ENCODE measurements at regions not wholly inside any gene's neighbourhood (a gene's known extent, or its start where the extent isn't known, plus 50 kb on each side); places are given as distances from the start of the nearest gene placed in this dataset.
A peak's percentile ranks its signal among the peaks of the same experiment; 100 is the strongest.

DNA sequence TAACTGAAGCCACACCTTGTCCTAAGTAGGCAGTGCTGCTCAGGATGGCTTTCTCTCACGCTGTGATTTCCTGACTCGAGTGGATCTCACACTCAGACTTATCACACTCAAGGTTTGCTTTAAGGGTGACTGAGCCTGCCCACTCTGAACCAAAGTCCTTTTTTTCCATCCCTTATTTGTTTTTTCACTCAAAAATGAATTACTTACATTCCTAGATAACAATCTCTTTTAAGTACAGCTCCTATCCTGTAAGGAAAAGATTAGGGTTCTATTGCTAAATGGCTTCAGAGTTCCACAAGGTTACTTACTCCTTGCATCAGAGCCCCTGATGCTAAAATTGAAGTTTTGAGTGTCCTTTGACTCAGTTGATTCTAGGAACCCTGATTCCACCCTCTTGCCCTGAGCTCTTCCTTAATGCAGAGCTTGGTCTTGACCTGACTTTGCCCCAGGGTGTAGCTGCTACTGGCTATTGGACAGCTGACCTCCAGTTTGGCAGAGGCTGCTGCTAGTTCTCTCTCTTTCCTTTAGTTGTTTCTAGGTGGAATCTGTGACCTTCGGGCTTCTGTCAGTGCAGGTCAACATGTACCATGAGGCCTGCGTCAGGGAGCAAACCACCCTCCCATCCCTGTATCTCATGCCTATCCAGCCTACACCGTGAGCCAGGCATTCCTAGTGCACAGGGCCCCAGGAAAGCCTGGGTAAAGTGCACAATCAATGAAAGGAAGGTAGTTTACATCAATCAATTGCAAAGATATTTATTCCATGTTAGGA is 80.1 kb upstream of the CD55 start:
- in situ Hi-C loops (cut with MboI; ENCODE audit: low sequenced_read_pairs): no loop called here
- peak overlapping the region; percentile 31 for H2BK5ac ChIP-seq (ENCODE audit: low read depth, low read length, poor library complexity, severe bottlenecking)
- 0 out of 2 replicates have a peak overlapping the region, but pooled peaks have one; percentile 17 for H3K4me2 ChIP-seq (ENCODE audit: low read depth, low read length)
- H3K9ac ChIP-seq (ENCODE audit: low read depth, low read length): no peak overlapping the region
- dilution Hi-C loops (cut with HindIII; ENCODE audit: low sequenced_read_pairs, unreplicated experiment): no loop called here
- CTCF ChIA-PET: no interaction called here
- H3K18ac ChIP-seq (ENCODE audit: low read depth, low read length): peak overlapping the region; percentile 84
- H4K5ac ChIP-seq (ENCODE audit: low read depth, low read length): peak overlapping the region; percentile 42; the same call in 1 of the 2 replicates
- POLR2A ChIA-PET (ENCODE audit: unreplicated experiment): no interaction called here
- peaks cover 16% of the 10 kb centered on the region for H3K4me1 ChIP-seq (ENCODE audit: control insufficient read depth, insufficient read depth, low read length)
- no peaks in the 10 kb centered on the region for H4K20me1 ChIP-seq (ENCODE audit: insufficient read depth, low read length)
- H3K4ac ChIP-seq (ENCODE audit: low read depth, low read length): peak overlapping the region; percentile 80
- no peaks in the 10 kb centered on the region for H3K79me1 ChIP-seq (ENCODE audit: low read depth in 1 of 2, low read length in 2 of 2)
- intact Hi-C loops (cut with micrococcal nuclease): loop anchor here (5.0 kb wide), 3 partner anchors 46 to 151 kb away; no protein-coding TSS in a partner anchor
- 17% methylated on average over 1 of the region's 5 CpGs; no CpG with 5 or more reads in 1 of the 2 experiments for WGBS, 2 experiments (ENCODE audit: extremely low coverage in 2 of 2, insufficient read length in 1 of 2)
- no TSS peak for BruUV-seq (replicated peaks)
- DNase-seq (no peak), ATAC-seq (ENCODE audit: low read depth) (no peak)
- TF ChIP-seq MAZ (IDR thresholded peaks at IDR 0.05; ENCODE audit: borderline replicate concordance, low read depth, low read length): no peak
- TF ChIP-seq FOS (IDR thresholded peaks at IDR 0.05; ENCODE audit: low read depth, low read length): no peak
- no peak for TF ChIP-seq MXI1 (IDR thresholded peaks at IDR 0.05; ENCODE audit: borderline replicate concordance, low read depth, low read length)
- TF ChIP-seq CEBPB (IDR thresholded peaks at IDR 0.05; ENCODE audit: low read depth, low read length): no peak
- TF ChIP-seq, protein P1, sequence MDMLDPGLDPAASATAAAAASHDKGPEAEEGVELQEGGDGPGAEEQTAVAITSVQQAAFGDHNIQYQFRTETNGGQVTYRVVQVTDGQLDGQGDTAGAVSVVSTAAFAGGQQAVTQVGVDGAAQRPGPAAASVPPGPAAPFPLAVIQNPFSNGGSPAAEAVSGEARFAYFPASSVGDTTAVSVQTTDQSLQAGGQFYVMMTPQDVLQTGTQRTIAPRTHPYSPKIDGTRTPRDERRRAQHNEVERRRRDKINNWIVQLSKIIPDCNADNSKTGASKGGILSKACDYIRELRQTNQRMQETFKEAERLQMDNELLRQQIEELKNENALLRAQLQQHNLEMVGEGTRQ (IDR thresholded peaks at IDR 0.05; ENCODE audit: low read depth, low read length): no peak
- no peak for TF ChIP-seq BHLHE40 (IDR thresholded peaks at IDR 0.05; ENCODE audit: low read depth, low read length)
- TF ChIP-seq RAD21 (IDR thresholded peaks at IDR 0.05; ENCODE audit: low read length): no peak
- TF ChIP-seq, protein P2, sequence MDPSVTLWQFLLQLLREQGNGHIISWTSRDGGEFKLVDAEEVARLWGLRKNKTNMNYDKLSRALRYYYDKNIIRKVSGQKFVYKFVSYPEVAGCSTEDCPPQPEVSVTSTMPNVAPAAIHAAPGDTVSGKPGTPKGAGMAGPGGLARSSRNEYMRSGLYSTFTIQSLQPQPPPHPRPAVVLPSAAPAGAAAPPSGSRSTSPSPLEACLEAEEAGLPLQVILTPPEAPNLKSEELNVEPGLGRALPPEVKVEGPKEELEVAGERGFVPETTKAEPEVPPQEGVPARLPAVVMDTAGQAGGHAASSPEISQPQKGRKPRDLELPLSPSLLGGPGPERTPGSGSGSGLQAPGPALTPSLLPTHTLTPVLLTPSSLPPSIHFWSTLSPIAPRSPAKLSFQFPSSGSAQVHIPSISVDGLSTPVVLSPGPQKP (IDR thresholded peaks at IDR 0.05; ENCODE audit: borderline replicate concordance, low read depth, low read length): no peak
- TF ChIP-seq, protein P3, sequence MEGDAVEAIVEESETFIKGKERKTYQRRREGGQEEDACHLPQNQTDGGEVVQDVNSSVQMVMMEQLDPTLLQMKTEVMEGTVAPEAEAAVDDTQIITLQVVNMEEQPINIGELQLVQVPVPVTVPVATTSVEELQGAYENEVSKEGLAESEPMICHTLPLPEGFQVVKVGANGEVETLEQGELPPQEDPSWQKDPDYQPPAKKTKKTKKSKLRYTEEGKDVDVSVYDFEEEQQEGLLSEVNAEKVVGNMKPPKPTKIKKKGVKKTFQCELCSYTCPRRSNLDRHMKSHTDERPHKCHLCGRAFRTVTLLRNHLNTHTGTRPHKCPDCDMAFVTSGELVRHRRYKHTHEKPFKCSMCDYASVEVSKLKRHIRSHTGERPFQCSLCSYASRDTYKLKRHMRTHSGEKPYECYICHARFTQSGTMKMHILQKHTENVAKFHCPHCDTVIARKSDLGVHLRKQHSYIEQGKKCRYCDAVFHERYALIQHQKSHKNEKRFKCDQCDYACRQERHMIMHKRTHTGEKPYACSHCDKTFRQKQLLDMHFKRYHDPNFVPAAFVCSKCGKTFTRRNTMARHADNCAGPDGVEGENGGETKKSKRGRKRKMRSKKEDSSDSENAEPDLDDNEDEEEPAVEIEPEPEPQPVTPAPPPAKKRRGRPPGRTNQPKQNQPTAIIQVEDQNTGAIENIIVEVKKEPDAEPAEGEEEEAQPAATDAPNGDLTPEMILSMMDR (conservative IDR thresholded peaks at IDR 0.05; ENCODE audit: low read depth, low read length): no peak
- TF ChIP-seq CHD1 (IDR thresholded peaks at IDR 0.05; ENCODE audit: low read depth, low read length): no peak
- TF ChIP-seq MAFK (IDR thresholded peaks at IDR 0.05; ENCODE audit: low read depth, low read length): no peak
- TF ChIP-seq NFE2L2 (IDR thresholded peaks at IDR 0.05; ENCODE audit: low read depth, low read length): no peak
- no peak for TF ChIP-seq POLR2A (IDR thresholded peaks at IDR 0.05; ENCODE audit: low read depth, low read length)
- peak overlapping the region; percentile 85; the same call in 1 of the 2 replicates for H2AK5ac ChIP-seq (ENCODE audit: low read depth, low read length)
- peak overlapping the region; percentile 76 for H2BK20ac ChIP-seq (ENCODE audit: low read depth, low read length)
- no peak overlapping the region for H3K56ac ChIP-seq (ENCODE audit: extremely low read depth, insufficient read depth, low read length)
- H4K8ac ChIP-seq (ENCODE audit: low read depth in 2 of 2, low read length in 2 of 2): peak overlapping the region in 1 of 2 experiments; percentile 69; a peak in 2 of 4 replicates
- H2AFZ ChIP-seq (replicated peaks; ENCODE audit: low read length, poor library complexity): peak overlapping the region; percentile 7
- H3K23ac ChIP-seq (ENCODE audit: low read depth, low read length): peak overlapping the region; percentile 61
- no peaks in the 10 kb centered on the region for H3K9me3 ChIP-seq (ENCODE audit: control insufficient read depth, insufficient read depth, low read length)
- H4K91ac ChIP-seq (ENCODE audit: insufficient read depth, low read depth, low read length): peak overlapping the region; percentile 77
- no peaks in the 10 kb centered on the region for H3K36me3 ChIP-seq (ENCODE audit: control insufficient read depth, insufficient read depth, low read length)
- H3K27ac ChIP-seq (ENCODE audit: insufficient read depth, low read length): peak overlapping the region; percentile 54; the same call in 1 of the 2 replicates
- peak overlapping the region; percentile 70 for H3K14ac ChIP-seq (replicated peaks; ENCODE audit: low read depth, low read length)
- no peak overlapping the region for H3K4me3 ChIP-seq (ENCODE audit: insufficient read depth, low read depth, low read length)
- H3K27me3 ChIP-seq (ENCODE audit: control insufficient read depth, insufficient read depth, low read length): no peaks in the 10 kb centered on the region
- no peak overlapping the region for H2AK9ac ChIP-seq (replicated peaks; ENCODE audit: low read depth, low read length, poor library complexity)
- peaks cover 16% of the 10 kb centered on the region; the same call in 1 of the 2 replicates for H3K9me1 ChIP-seq (ENCODE audit: insufficient read depth, low read length)
- H2BK120ac ChIP-seq (ENCODE audit: low read depth, low read length): peak overlapping the region; percentile 88
- H2BK15ac ChIP-seq (ENCODE audit: low read depth, low read length): peak overlapping the region; percentile 51; the same call in 1 of the 3 replicates
